ENCODE measurements at regions not wholly inside any gene's neighbourhood (a gene's known extent, or its start where the extent isn't known, plus 50 kb on each side); places are given as distances from the start of the nearest gene placed in this dataset. TPM values are rescaled to one million over a fixed set of nuclear protein-coding genes. Genes with fewer than 3 reads are reported as not detected.

- DNase-seq = no peak
Observed at GRCh38 chr11:16430674-16431073, 74.3 kb upstream of the SOX6 start.

- DNase-seq = peak; percentile 51
Observed at GRCh38 chr11:16421826-16422225, 65.5 kb upstream of the SOX6 start.

GRCh38 chr11:16418428-16419097 lies 62.2 kb upstream of the SOX6 start:
- no peak for DNase-seq

DNA sequence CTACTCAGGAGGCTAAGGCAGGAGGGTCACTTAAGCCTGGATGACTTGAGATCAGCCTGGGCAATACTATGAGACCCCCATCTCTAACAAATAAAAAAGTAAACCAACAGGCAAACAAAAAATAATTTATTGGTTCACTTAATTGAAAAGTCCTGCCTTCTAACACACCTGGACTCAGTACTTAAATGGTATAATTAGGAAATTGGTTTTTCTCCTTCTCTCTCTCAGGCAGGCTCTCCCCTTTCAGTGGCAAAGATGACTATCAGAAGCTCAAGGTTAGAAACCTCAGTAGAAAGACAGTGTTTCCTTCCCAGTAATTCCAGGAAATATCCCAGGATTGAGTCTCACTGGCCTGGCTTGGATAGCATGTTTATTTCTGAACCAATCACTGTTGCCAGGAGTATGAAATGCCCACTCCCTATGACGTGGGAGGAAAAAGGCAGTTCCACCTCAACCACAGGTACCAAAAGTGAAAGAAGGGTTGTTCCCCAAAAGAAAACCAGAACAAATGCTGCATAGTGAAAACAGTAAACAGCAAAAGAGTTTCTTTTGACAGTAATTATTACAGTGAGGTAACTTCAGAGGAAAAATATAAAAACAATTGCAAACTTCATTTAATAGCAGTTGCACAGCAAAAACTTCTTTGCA lies 56.3 kb upstream of the SOX6 start:
- no peak for DNase-seq

- no peak for DNase-seq
Observed at GRCh38 chr11:16410479-16410878, 54.1 kb upstream of the SOX6 start.

DNA sequence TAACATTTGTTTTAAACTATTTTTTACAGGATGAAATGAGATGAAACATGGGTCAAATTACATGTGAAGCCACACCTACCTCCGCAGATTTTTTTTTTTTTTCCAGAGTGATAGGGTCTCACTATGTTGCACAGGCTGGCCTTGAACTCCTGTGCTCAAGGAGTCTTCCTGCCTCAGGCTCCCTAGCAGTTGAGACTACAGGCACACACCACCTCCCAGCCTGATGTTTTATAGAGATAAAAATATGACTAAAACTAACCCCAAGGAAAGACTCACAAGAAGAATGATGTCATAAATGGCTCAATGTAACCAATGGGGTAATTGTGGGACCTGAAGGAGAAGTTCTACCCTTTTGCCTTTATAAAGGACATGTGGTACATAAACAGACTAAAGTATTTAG lies 52.3 kb upstream of the SOX6 start:
- DNase-seq = no peak

GRCh38 chr11:16406226-16406625 lies 49.9 kb upstream of the SOX6 start:
- DNase-seq = no peak

Small RNA genes in the stretch of these regions (small RNA-seq; reads per million reads assigned to genes)
- not detected for gene RN7SL188P (ENCODE audit: low replicate concordance)

All from skin of body (tissue), 2 donors.